Stimulated activated naive CD4-positive, alpha-beta T cell (primary cell): ENCODE measurements at regions not wholly inside any gene's neighbourhood (a gene's known extent, or its start where the extent isn't known, plus 50 kb on each side); places are given as distances from the start of the nearest gene placed in this dataset.

Experiments
- DNase-seq, 6 experiments: peaks; one replicate each; lab custom pipeline; 2025; lab: John Stamatoyannopoulos, UW

DNA sequence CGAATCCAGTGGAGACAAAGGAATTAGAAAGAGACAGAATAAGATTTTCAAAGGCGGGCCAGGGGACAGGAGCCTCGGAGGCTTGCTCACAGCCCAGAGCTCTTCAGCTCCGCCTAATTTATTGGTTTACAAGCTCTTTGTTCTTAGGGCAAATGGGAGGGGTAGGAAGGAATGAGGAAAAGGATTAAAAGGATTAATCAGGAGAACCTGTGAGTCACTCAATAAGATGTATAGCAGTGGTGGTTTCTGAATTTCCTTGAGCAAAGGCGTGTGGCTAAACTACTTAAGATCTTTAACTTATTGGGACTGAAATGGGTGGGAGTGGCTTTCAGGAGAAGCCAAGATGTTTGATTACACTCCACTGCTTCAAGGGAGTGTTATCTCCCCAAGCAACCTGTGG lies 456.0 kb upstream of the SPANXN1 start:
- DNase-seq: no peak

DNA sequence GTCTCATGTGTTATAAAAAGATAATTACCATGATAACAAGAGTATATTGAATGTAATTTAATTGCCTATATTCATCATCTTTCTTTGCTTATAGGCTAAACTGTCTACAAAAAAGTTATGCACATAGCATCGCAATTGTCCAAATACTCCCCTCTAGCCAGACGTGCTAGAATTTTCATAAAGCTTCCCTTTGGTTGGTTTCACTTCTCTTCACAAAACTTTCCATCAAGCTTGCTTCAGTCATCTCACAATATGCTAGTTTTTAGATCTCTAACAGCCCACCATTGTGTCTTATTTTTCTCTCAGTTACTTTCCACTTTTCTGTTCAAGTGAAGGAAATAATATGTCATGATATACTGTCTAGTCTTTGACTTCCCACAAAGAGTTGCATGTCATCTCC lies 448.3 kb upstream of the SPANXN1 start:
- DNase-seq: no peak

DNA sequence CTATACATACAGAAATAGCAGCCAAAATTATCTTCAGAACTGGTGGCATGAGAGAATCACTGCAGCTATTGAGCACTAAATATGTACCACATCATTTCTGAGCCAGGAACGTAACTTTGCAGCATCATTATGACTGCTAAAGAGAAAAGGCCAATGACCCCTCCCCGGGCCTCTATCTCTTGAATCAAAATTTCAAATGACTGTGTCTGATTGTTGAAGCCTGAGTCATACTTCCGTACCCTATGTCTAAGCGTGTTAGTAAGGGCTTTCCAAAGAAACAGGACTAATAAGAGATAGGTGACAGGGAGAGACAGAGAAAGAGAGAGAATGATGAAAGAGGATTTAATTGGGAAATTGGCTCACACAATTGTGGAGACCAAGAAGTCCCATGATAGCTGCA lies 445.5 kb upstream of the SPANXN1 start:
- no peak for DNase-seq

DNA sequence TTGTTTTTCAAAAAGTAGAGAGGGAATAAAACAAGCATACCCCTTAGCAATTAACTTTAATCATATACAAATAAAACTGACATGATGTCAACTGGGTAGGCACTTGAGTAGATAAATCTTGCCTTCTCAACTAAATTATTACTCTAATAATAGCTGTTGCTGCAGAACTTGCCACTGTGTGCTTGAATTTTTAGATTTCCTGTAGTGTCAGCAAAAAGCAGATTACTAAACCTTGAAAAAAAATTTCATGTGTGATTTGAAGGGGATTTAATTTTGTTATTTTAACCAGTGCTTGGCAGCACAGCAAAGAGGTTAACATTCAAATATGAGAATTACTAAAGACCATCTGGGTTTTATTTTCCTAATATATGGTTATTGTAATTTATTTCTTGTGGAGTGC lies 438.3 kb upstream of the SPANXN1 start:
- no peak for DNase-seq

DNA sequence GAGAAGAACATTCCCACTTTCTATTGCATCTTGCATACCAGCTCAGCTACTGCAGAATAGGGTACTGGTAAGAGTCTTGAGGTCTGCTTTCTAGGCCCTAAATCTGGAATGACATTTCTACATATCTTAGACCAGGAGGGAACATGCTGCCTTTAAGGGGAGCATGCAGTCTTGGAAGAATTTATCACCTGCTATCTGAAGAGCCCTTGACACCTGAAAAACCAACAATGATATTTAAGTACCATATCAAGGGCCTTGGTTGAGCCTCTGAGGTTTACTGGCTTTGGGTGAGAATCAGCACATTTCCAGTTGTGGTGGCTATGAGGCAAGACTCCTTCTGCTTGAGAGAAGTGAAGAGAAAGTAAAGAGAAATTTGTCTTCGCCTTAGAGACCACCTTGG lies 436.8 kb upstream of the SPANXN1 start:
- DNase-seq: no peak

DNA sequence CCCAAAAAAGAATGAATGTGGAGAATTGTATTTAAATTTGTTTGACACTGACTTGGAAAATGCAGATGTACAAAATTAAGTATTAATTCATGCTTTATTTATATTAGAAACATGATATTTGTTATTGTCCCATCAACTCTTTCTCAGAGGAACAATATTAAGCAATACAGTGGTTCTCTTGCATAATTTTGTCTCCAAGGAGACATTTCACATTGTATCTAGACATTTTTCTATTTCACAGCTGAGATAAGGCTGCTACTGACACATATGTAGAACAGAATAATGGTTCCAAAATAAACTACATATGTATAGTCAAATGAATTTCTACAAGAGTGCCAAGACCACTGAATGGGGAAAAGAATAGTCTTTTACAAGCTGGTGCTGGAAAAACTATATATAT lies 427.9 kb upstream of the SPANXN1 start:
- no peak for DNase-seq

DNA sequence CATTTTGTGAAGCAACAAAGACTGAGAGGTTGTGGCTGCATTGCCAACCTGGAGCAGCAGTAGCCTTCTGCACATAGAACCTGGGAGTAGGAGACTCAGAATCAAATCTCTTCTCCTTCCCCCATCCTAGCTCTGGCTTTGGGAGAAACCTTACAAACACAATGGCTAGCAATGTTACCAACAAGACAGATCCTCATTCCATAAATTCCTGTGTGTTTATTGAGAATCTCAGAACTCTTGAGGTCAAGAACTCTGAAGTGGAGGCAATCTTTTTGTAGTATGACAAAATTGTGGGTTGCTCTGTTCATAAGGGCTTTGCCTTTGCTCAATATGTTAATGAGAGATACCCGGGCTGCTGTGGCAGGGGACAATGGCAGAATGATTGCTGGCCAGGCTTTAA lies 406.7 kb upstream of the SPANXN1 start:
- no peak for DNase-seq

DNA sequence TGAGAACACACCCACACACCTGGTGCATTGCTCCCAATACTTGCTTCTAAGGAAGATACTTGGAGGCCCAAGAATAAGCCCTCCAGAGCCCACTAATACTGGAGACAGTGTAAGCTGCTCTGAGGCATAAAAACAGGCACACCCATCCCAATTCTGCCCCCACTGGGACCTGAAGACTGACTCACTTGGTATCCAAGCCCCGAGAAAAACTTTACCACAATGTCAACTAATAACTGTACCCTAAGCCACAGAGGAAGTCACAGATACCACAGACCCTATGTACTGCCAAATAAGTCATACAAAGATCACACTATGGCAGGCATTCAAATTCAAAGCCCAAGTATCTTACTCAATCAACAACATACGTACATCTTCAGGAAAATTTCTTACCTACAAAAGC lies 398.2 kb upstream of the SPANXN1 start:
- DNase-seq: no peak

DNA sequence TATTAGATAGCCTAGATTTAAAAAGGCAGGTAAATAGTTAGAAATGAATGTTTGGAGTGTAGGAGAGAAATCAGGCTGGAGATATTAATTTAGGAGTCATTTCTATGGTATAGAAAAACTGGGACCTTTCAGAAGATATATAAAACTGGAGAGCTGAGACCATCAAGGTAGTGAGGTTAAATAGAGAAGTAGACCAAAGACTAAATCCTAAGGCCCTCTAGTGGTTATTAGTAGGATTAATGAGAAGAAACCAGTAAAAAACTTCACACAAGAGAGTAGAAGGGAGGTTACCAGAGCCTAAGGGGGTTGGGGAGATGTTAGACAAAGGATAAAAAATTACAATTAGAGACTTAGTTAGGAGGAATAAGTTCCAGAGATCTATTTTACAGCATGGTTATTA lies 351.0 kb upstream of the SPANXN1 start:
- DNase-seq: peak in 1 of 6 experiments; percentile 7

DNA sequence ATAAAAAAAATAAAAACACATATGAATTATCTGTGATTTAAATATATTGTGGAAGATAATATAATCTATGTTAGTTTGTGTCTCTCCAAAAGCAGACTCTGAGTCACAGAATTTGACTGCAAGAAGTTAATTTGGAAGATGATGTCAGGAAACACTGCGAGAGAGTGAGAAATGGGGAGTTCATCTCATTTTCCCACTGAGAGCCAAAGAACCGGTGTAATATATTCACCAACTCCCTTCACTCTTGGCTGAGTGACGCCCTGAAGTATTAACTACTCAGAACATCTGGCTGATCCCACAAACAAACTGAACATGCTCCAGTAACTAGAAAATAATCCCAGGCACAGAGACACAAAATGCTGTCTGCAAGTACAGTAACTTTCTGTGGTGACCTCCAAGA lies 345.8 kb upstream of the SPANXN1 start:
- no peak for DNase-seq

DNA sequence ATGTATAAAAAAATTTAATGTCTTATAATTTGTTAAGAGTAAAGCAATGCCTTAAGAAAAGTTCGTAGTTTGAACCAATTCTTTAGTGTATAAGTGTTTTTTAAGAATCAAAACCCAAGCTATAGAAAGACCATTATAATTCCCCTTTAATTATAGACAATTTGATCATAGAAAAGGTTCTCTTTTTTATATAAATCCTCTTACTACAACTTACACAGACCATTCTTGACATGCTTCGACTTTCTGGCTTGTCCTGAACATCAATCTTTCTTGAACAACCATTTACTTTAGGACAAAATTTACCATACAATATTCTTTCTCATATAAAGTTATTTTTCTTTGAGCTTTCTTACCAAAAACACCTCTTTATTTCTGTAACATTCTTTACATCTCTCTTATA lies 330.5 kb upstream of the SPANXN1 start:
- DNase-seq: no peak

DNA sequence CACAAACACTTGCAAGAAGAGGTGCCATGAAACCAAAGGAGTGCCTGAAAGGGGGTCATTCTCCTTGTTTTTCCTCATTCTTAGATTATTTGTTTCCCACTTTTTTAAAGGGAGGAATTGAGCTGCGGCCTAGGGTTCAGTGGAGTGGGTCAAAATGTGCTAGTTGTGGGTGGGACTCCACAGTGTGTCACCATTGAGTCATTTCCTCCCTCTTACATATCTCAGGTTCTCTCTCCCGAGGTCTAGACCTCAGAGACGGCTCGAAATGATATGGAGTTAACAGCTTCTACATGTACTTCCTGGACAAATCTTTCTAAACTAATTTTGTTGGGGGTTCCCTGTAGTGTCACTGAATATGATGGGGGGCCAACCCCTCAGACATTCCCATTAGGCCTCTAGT lies 328.4 kb upstream of the SPANXN1 start:
- DNase-seq: no peak

DNA sequence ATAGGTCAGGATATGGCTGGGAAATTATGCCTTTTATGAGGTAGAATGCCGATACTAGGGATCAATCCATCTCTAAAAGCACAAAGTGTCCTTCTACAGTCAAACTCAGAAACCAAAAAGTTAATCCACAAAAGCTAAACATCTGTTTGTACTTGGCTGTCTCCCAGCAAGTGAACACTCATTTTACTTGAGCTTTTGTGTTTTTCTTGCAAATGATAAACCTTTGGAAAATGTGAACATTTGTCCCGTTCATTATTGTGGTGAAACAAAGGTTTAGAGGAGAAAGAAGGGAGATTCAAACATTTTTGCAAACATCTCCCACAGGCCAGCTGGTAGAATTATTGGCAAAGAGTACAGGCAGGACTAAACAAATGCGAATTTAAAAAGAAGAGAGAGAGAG lies 300.6 kb upstream of the SPANXN1 start:
- DNase-seq: no peak
